ENCODE measurements at regions not wholly inside any gene's neighbourhood (a gene's known extent, or its start where the extent isn't known, plus 50 kb on each side); places are given as distances from the start of the nearest gene placed in this dataset.

DNA sequence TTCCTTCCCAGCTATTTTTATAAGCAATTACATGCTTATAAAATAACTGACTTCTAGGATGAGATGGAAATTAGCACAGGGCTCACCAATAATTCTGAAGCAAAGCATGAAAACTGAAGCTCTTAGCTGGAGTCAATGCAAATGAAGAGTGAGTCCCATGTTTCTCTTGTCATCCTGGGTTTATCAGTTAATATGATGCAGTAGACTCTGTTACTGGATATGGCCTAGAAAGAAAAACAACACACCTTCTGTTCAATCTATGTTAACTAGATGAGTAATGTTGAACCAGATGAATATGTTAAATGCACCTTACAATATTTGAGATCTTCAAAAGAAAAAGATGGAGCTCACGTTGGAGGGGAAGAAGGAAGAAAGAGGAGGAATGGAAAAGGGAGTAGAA is 229.4 kb downstream of the DUSP6 start:
- TF ChIP-seq, protein P1, sequence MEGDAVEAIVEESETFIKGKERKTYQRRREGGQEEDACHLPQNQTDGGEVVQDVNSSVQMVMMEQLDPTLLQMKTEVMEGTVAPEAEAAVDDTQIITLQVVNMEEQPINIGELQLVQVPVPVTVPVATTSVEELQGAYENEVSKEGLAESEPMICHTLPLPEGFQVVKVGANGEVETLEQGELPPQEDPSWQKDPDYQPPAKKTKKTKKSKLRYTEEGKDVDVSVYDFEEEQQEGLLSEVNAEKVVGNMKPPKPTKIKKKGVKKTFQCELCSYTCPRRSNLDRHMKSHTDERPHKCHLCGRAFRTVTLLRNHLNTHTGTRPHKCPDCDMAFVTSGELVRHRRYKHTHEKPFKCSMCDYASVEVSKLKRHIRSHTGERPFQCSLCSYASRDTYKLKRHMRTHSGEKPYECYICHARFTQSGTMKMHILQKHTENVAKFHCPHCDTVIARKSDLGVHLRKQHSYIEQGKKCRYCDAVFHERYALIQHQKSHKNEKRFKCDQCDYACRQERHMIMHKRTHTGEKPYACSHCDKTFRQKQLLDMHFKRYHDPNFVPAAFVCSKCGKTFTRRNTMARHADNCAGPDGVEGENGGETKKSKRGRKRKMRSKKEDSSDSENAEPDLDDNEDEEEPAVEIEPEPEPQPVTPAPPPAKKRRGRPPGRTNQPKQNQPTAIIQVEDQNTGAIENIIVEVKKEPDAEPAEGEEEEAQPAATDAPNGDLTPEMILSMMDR (IDR thresholded peaks at IDR 0.05) = no peak
- TF ChIP-seq POLR2AphosphoS5 (IDR thresholded peaks at IDR 0.05) = no peak
- TF ChIP-seq POLR2A (IDR thresholded peaks at IDR 0.05) = no peak

All from gastroesophageal sphincter (tissue), 3 donors.